Right lobe of liver (tissue), 6 donors: ENCODE measurements at regions not wholly inside any gene's neighbourhood (a gene's known extent, or its start where the extent isn't known, plus 50 kb on each side); places are given as distances from the start of the nearest gene placed in this dataset.
A peak's percentile ranks its signal among the peaks of the same experiment; 100 is the strongest.
"Not testable (repeated sequence)": the region's sequence is repeated elsewhere in the genome, so short reads cannot be mapped to it uniquely, and the experiment has no call there.

Source experiments
- ATAC-seq, 4 donors: fragments of 200-7000 bp; cut with Tn5 transposase; one replicate each; pipeline ENCODE4 v1.9.1; 2020; ENCODE audit warnings: mild to moderate bottlenecking in 4 of 4, moderate library complexity in 4 of 4
- DNase-seq, 3 donors: peaks; one replicate each; pipeline ENCODE4 v3.0.0-alpha.2; 2020
- H3K27ac ChIP-seq, 3 donors: fragments of 200-600 bp; one replicate each; pipeline ENCODE4 v1.8.0; 2022
- H3K27me3 ChIP-seq, 2 donors: fragments of 200-600 bp; one replicate each; pipeline ENCODE4 v1.8.0; 2022
- H3K36me3 ChIP-seq, 4 donors: fragments of 200-600 bp; sonication (generic) in 1 of 4; one replicate each; pipeline versions ENCODE4 v1.5.1 to v1.8.0; 2017 to 2022; ENCODE audit warnings: control low read depth in 1 of 4
- H3K4me1 ChIP-seq, 4 donors: fragments of 200-600 bp; sonication (generic) in 1 of 4; one replicate each; pipeline versions ENCODE4 v1.5.1 to v1.8.0; 2017 to 2022; ENCODE audit warnings: control low read depth in 1 of 4
- H3K4me3 ChIP-seq, 3 donors: fragments of 200-600 bp; one replicate each; pipeline ENCODE4 v1.8.0; 2022
- H3K9me3 ChIP-seq, 4 donors: fragments of 200-600 bp; sonication (generic) in 1 of 4; one replicate each; pipeline versions ENCODE4 v1.5.1 to v1.8.0; 2017 to 2022; ENCODE audit warnings: control low read depth in 1 of 4
- POLR2A ChIP-seq: fragments of 450-650 bp; IDR thresholded peaks from one replicate; pipeline ENCODE4 v1.6.1; 2017; ENCODE audit warnings: antibody characterized with exemption, mild to moderate bottlenecking
- WGBS: methylation state at CpG from one replicate; pipeline ENCODE4 v1.1.6; 2018; ENCODE audit warnings: low coverage, low lambda C conversion rate; ENCODE audit not compliant: insufficient coverage; ENCODE audit errors: missing lambda C conversion rate; 5-methylcytosine and 5-hydroxymethylcytosine counted together
- intact Hi-C, 2 donors: fragments of 100-400 bp; cut with DNase I; formaldehyde crosslinking; loops; one replicate each; pipeline versions ENCODE4 v1.11.2 to v1.14.1; 2022
- TF ChIP-seq, protein P1 (sequence below), 4 donors: fragments of 200-600 bp in 3 of 4; fragments of 450-650 bp in 1 of 4; IDR thresholded peaks; one replicate each; pipeline versions ENCODE4 v1.5.1 to v1.8.0; 2016 to 2022; ENCODE audit warnings: antibody characterized with exemption in 4 of 4, mild to moderate bottlenecking in 2 of 4
- donor health status: DM: no; HTN: yes; CAD: no.
- donor health status: DM: no; HTN: no; CAD: no.
- donor health status: DM: no; HTN: no; CAD: no.
- donor health status: DM: no; HTN: yes; CAD: no.
- donor health status: DM: no; HTN: yes; CAD: no.

DNA sequence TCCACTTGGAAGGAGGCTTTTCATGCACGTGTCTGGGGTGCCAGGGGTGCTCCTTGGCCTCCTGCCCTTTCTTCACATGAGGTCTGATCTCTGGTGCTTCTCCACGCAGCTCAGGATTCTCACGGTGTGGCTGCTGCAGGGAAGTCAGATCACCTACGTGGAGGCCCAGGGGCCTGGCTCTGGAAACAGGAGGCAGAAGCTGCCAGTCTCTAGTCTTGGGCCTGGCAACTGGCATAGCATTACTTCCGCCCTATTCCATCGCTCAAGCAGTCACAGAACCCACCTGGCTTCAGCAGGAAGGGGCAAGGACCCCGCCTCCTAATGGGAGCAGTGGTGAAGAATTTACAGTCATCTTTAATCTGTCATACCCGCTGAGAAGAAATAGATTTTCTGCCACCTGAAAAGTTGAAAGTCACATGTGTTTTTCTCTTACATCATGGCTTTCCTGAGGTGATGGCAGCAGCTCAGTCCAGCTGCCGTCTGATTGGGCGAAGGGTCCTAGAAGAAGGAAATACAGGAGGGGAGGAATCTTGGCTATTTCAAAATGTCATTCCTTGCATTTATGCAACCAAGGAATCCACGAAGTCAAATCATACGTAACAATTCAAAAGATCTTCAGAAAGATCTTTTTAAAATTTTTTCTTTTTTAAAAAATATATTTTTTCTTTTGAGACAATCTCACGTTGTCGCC lies 50.1 kb upstream of the DKK3 start:
- 79% methylated on average over 9 of the region's 14 CpGs for WGBS
- peak in 1 of 3 donors; percentile 31 for DNase-seq
- intact Hi-C loops, result no loop called here

DNA sequence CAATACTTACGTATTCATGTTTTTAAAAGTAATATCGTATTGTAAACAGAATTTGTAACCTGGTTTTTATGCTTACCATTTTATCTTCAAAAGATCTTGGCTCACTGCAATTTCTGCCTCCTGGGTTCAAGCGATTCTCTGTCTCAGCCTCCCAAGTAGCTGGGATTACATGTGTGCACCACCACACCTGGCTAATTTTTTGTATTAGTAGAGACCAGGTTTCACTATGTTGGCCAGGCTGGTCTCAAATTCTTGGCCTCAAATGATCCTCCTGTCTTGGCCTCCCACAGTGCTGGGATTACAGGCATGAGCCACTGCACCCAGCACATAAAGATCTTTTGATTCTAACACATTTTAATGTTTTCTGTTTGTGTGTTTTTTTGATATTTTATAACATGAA lies 50.7 kb upstream of the DKK3 start:
- H3K4me1 ChIP-seq, H3K27me3 ChIP-seq, H3K36me3 ChIP-seq, ATAC-seq, intact Hi-C loops, H3K4me3 ChIP-seq, H3K27ac ChIP-seq, H3K9me3 ChIP-seq: not testable (repeated sequence)
- DNase-seq, result peak in 1 of 3 donors; percentile 8
- WGBS, result 95% methylated on average over 3 of the region's 3 CpGs

More for the DNA sequence above, 50.1 kb upstream of the DKK3 start:
- no peaks in the 10 kb centered on the region for H3K9me3 ChIP-seq
- no peak overlapping the region for H3K27ac ChIP-seq
- no peaks in the 10 kb centered on the region for H3K36me3 ChIP-seq
- ATAC-seq, result no peak
- peaks cover 0 to 3% (median under 1%) of the 10 kb centered on the region in 4 donors for H3K4me1 ChIP-seq
- no peaks in the 10 kb centered on the region for H3K27me3 ChIP-seq
- no peak for TF ChIP-seq POLR2A
- TF ChIP-seq, protein P1, sequence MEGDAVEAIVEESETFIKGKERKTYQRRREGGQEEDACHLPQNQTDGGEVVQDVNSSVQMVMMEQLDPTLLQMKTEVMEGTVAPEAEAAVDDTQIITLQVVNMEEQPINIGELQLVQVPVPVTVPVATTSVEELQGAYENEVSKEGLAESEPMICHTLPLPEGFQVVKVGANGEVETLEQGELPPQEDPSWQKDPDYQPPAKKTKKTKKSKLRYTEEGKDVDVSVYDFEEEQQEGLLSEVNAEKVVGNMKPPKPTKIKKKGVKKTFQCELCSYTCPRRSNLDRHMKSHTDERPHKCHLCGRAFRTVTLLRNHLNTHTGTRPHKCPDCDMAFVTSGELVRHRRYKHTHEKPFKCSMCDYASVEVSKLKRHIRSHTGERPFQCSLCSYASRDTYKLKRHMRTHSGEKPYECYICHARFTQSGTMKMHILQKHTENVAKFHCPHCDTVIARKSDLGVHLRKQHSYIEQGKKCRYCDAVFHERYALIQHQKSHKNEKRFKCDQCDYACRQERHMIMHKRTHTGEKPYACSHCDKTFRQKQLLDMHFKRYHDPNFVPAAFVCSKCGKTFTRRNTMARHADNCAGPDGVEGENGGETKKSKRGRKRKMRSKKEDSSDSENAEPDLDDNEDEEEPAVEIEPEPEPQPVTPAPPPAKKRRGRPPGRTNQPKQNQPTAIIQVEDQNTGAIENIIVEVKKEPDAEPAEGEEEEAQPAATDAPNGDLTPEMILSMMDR (IDR thresholded peaks at IDR 0.05), result no peak
- no peak overlapping the region for H3K4me3 ChIP-seq

DNA sequence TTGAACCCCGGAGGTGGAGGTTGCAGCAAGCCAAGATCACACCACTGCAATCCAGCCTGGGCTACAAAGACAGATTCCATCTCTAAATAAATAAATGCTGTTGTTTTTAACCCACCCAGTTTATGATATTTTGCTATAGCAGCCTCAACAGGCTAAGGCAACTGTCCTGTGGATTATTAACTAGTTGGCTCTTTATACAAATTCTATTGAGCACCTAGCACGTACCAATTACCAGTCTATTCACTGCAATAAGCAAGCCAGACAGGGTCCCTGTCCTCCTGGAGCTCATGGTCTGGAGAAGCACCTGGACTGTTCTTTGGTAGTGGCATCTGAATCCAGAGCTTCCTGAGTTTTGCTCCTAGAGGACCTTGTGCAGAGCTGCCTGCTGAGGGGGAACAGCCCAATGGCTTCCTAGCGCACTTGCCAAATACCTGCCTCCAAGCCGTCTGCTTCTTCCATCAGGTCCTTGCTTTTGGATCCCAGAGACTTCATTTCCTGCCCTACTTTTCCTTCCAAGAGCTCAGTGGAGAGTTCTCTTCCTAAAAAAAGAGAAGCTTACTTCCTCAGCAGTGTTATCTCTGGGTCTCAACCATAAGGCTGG lies 49.9 kb upstream of the MICAL2 start:
- intact Hi-C loops, result no loop called here
- DNase-seq, result peak in 1 of 3 donors; percentile 10
- no peaks in the 10 kb centered on the region for H3K36me3 ChIP-seq
- H3K4me1 ChIP-seq, result no peaks in the 10 kb centered on the region
- no peak for TF ChIP-seq POLR2A
- TF ChIP-seq, protein P1 (IDR thresholded peaks at IDR 0.05), result no peak
- H3K4me3 ChIP-seq, result no peak overlapping the region
- WGBS, result 87% methylated on average over 3 of the region's 4 CpGs
- H3K27ac ChIP-seq, result no peak overlapping the region
- peak in 2 of 4 donors; percentile 39 to 51 for ATAC-seq
- H3K27me3 ChIP-seq, result no peaks in the 10 kb centered on the region
- no peaks in the 10 kb centered on the region for H3K9me3 ChIP-seq
